ENCODE measurements at regions not wholly inside any gene's neighbourhood (a gene's known extent, or its start where the extent isn't known, plus 50 kb on each side); places are given as distances from the start of the nearest gene placed in this dataset.

DNA sequence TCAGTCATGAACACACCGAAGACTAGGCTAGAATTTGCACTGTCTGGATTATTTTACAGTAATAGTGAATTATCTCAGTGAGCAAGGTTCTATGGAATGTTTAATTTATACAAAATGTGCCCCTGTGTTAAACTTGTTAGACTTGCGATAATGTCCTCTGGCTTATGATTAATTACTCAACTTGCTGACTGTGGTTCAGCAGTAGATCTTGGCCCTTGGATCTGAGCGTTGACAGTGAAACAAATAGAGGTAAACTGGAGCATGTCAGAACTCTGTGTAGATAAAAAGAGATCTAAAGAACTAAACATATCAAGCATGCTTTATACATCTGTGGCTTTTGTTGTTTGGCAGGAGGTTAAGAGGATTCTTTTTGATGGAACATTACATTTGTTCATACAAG is 407.6 kb downstream of the DSEL start:
- TF ChIP-seq, protein P1, sequence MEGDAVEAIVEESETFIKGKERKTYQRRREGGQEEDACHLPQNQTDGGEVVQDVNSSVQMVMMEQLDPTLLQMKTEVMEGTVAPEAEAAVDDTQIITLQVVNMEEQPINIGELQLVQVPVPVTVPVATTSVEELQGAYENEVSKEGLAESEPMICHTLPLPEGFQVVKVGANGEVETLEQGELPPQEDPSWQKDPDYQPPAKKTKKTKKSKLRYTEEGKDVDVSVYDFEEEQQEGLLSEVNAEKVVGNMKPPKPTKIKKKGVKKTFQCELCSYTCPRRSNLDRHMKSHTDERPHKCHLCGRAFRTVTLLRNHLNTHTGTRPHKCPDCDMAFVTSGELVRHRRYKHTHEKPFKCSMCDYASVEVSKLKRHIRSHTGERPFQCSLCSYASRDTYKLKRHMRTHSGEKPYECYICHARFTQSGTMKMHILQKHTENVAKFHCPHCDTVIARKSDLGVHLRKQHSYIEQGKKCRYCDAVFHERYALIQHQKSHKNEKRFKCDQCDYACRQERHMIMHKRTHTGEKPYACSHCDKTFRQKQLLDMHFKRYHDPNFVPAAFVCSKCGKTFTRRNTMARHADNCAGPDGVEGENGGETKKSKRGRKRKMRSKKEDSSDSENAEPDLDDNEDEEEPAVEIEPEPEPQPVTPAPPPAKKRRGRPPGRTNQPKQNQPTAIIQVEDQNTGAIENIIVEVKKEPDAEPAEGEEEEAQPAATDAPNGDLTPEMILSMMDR (IDR thresholded peaks at IDR 0.05): no peak
- no peak for TF ChIP-seq EZH2phosphoT487 (IDR thresholded peaks at IDR 0.05)
- no peak for TF ChIP-seq EZH2 (IDR thresholded peaks at IDR 0.05)
